GM12878 (cell line): ENCODE measurements at regions not wholly inside any gene's neighbourhood (a gene's known extent, or its start where the extent isn't known, plus 50 kb on each side); places are given as distances from the start of the nearest gene placed in this dataset.

ENCODE experiments used
- ATAC-seq: fragments of 200-7000 bp; cut with Tn5 transposase; 3 replicates; pipeline ENCODE4 v1.9.1; 2020; ENCODE audit warnings: mild to moderate bottlenecking, moderate library complexity
- BruUV-seq: library from RNA; stranded (reverse); fragments of 400-500 nt; replicated peaks from 2 replicates; lab custom pipeline; 2021; lab: Mats Ljungman, UMichigan
- CTCF ChIA-PET: fragments of 300-600 bp; sonication (Branson Sonifier 250); formaldehyde crosslinking; extraction: SDS; loops from one replicate; lab custom pipeline; 2021; ENCODE audit warnings: inconsistent platforms; lab: Yijun Ruan, JAX
- POLR2A ChIA-PET: fragments of 350-600 bp; formaldehyde crosslinking; extraction: SDS; loops from one replicate; lab custom pipeline; 2021; ENCODE audit warnings: inconsistent platforms; lab: Charles Lee
- RAD21 ChIA-PET: fragments of 300-600 bp; sonication (Branson Sonifier 250); formaldehyde crosslinking; loops from one replicate; lab custom pipeline; 2023; ENCODE audit warnings: antibody characterized with exemption; ENCODE audit not compliant: unreplicated experiment; lab: Charles Lee
- SMC1A ChIA-PET: fragments of 300-600 bp; sonication (Branson Sonifier 250); formaldehyde crosslinking; loops from one replicate; lab custom pipeline; 2023; ENCODE audit not compliant: unreplicated experiment, uncharacterized antibody; lab: Charles Lee
- DNase-seq: peaks from one replicate; pipeline ENCODE4 v3.0.0-alpha.2; 2011; ENCODE audit warnings: low read depth, low spot score
- FAIRE-seq: peaks from 3 replicates; lab custom pipeline; 2011; peaks lifted over from hg19 to GRCh38; lab: Jason Lieb, UNC
- H2AFZ ChIP-seq: 2 replicates; pipeline ENCODE4 v1.6.0; 2011; ENCODE audit warnings: low read depth, low read length, control low read depth; ENCODE audit not compliant: control insufficient read depth
- H3K27ac ChIP-seq: 2 replicates; pipeline ENCODE4 v1.5.1; 2011; ENCODE audit warnings: control low read depth; ENCODE audit not compliant: control insufficient read depth, insufficient read depth
- H3K27me3 ChIP-seq, 2 experiments: replicated peaks in 1 of 2; 2 replicates each; pipeline versions ENCODE4 v1.6.0 to v1.6.1; 2011; ENCODE audit warnings: low read length in 1 of 2; ENCODE audit not compliant: control insufficient read depth in 2 of 2, insufficient read depth in 2 of 2
- H3K36me3 ChIP-seq, 2 experiments: 2 replicates each; pipeline ENCODE4 v1.5.1; 2011; ENCODE audit warnings: low read length in 1 of 2; ENCODE audit not compliant: control insufficient read depth in 2 of 2, insufficient read depth in 2 of 2
- H3K4me1 ChIP-seq: 2 replicates; pipeline ENCODE4 v1.6.1; 2011; ENCODE audit warnings: mild to moderate bottlenecking, low read length, moderate library complexity, mixed read lengths; ENCODE audit not compliant: control insufficient read depth, insufficient read depth
- H3K4me2 ChIP-seq: 2 replicates; pipeline ENCODE4 v1.6.0; 2011; ENCODE audit warnings: control low read depth; ENCODE audit not compliant: control insufficient read depth, insufficient read depth
- H3K4me3 ChIP-seq: fragments of 200-600 bp; sonication (generic); 2 replicates; pipeline ENCODE4 v1.5.1; 2016
- H3K79me2 ChIP-seq: 2 replicates; pipeline ENCODE4 v1.6.0; 2011; ENCODE audit warnings: low read length; ENCODE audit not compliant: control insufficient read depth, insufficient read depth
- H3K9ac ChIP-seq: 2 replicates; pipeline ENCODE4 v1.8.0; 2011; ENCODE audit warnings: low read length, control low read depth, mixed read lengths; ENCODE audit not compliant: control insufficient read depth, insufficient read depth
- H3K9me3 ChIP-seq: replicated peaks from 3 replicates; pipeline ENCODE4 v1.5.1; 2011; ENCODE audit warnings: mild to moderate bottlenecking, low read length; ENCODE audit not compliant: control insufficient read depth, insufficient read depth
- H4K20me1 ChIP-seq: 2 replicates; pipeline ENCODE4 v1.6.0; 2011; ENCODE audit not compliant: control insufficient read depth, insufficient read depth
- BMI1 ChIP-seq: fragments of 450-650 bp; IDR thresholded peaks from 2 replicates; pipeline ENCODE4 v1.6.1; 2016; ENCODE audit warnings: mild to moderate bottlenecking, moderate library complexity, borderline replicate concordance
- CHD1 ChIP-seq: IDR thresholded peaks from 2 replicates; pipeline ENCODE4 v1.6.1; 2012; ENCODE audit warnings: low read depth, low read length, improper control_type of control experiment
- CHD2 ChIP-seq: IDR thresholded peaks from 2 replicates; pipeline ENCODE4 v1.6.1; 2011; ENCODE audit warnings: low read depth, low read length, improper control_type of control experiment, borderline replicate concordance
- CHD4 ChIP-seq: fragments of 200-600 bp; sonication (generic); IDR thresholded peaks from 2 replicates; pipeline ENCODE4 v1.6.1; 2016; ENCODE audit warnings: mild to moderate bottlenecking
- FOXM1 ChIP-seq: IDR thresholded peaks from 2 replicates; pipeline ENCODE4 v1.6.1; 2012; ENCODE audit warnings: low read depth, mild to moderate bottlenecking, inconsistent platforms, low read length, moderate library complexity
- HDAC2 ChIP-seq: fragments of 200-600 bp; sonication (generic); IDR thresholded peaks from 2 replicates; pipeline ENCODE4 v1.6.1; 2017
- HDGF ChIP-seq: fragments of 450-650 bp; IDR thresholded peaks from 2 replicates; pipeline ENCODE4 v1.6.1; 2016; ENCODE audit warnings: antibody characterized with exemption
- IKZF1 ChIP-seq: fragments of 450-650 bp; conservative IDR thresholded peaks from 2 replicates; pipeline ENCODE4 v1.6.1; 2017; ENCODE audit warnings: antibody characterized with exemption, mild to moderate bottlenecking
- JUND ChIP-seq: IDR thresholded peaks from 2 replicates; pipeline ENCODE4 v1.6.1; 2012; ENCODE audit warnings: low read depth, mild to moderate bottlenecking, low read length, improper control_type of control experiment, moderate library complexity
- MAX ChIP-seq: IDR thresholded peaks from 2 replicates; pipeline ENCODE4 v1.6.1; 2012; ENCODE audit warnings: low read depth, low read length, improper control_type of control experiment
- PAX5 ChIP-seq: IDR thresholded peaks from 2 replicates; pipeline ENCODE4 v1.6.1; 2011; ENCODE audit warnings: low read depth, low read length, borderline replicate concordance
- PAX8 ChIP-seq: fragments of 450-650 bp; IDR thresholded peaks from 2 replicates; pipeline ENCODE4 v1.6.1; 2017; ENCODE audit warnings: mild to moderate bottlenecking, moderate library complexity
- RCOR1 ChIP-seq: conservative IDR thresholded peaks from 2 replicates; pipeline ENCODE4 v1.6.1; 2012; ENCODE audit warnings: low read depth, low read length, improper control_type of control experiment
- SP1 ChIP-seq: IDR thresholded peaks from one replicate; pipeline ENCODE4 v1.6.1; 2011; ENCODE audit warnings: low read depth, low read length
- ZNF24 ChIP-seq: fragments of 450-650 bp; IDR thresholded peaks from 2 replicates; pipeline ENCODE4 v1.6.1; 2017; ENCODE audit warnings: antibody characterized with exemption, mild to moderate bottlenecking
- WGBS: methylation state at CpG from one replicate; pipeline ENCODE4 v1.1.6; 2016; ENCODE audit warnings: low lambda C conversion rate; ENCODE audit not compliant: insufficient replicate concordance, insufficient coverage; ENCODE audit errors: missing lambda C conversion rate; 5-methylcytosine and 5-hydroxymethylcytosine counted together
- in situ Hi-C: fragments of 300-500 bp; cut with MboI; formaldehyde crosslinking; loops from 9 replicates; pipeline ENCODE4 v1.14.3; 2018; ENCODE audit warnings: mixed read lengths
- intact Hi-C: fragments of 100-400 bp; cut with micrococcal nuclease; formaldehyde crosslinking; loops from one replicate; pipeline ENCODE4 v1.14.2; 2022; ENCODE audit not compliant: unreplicated experiment
- TF ChIP-seq, protein P1 (sequence below): fragments of 150-350 bp; IDR thresholded peaks from 2 replicates; pipeline ENCODE4 v1.6.1; 2016; ENCODE audit warnings: low read depth, low read length
- TF ChIP-seq, protein P2 (sequence below): fragments of 450-650 bp; IDR thresholded peaks from 2 replicates; pipeline ENCODE4 v1.6.1; 2014; ENCODE audit warnings: mild to moderate bottlenecking

DNA sequence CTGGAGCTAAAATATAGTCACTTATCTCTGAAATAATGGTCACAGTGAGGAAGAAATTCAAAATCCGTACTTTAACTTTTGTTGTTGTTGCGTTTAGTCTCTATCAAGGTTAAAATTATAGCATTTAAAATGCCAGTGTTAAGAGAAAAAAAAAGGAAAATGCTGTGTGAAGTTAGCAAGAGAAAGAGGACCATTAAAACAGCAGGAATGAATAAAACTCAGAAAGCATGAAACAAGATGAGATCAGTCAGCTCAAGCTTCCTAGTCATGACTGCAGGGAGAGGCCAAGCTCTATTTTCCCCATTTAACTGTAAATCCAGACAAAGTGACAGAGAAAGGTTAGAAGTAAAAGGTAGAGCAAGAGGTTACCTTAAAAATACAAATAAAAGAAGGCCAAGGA lies 281.7 kb upstream of the ATP5MC3 start:
- TF ChIP-seq RCOR1 (no peak), HDGF (no peak), CHD2 (no peak)
- TF ChIP-seq, protein P1, sequence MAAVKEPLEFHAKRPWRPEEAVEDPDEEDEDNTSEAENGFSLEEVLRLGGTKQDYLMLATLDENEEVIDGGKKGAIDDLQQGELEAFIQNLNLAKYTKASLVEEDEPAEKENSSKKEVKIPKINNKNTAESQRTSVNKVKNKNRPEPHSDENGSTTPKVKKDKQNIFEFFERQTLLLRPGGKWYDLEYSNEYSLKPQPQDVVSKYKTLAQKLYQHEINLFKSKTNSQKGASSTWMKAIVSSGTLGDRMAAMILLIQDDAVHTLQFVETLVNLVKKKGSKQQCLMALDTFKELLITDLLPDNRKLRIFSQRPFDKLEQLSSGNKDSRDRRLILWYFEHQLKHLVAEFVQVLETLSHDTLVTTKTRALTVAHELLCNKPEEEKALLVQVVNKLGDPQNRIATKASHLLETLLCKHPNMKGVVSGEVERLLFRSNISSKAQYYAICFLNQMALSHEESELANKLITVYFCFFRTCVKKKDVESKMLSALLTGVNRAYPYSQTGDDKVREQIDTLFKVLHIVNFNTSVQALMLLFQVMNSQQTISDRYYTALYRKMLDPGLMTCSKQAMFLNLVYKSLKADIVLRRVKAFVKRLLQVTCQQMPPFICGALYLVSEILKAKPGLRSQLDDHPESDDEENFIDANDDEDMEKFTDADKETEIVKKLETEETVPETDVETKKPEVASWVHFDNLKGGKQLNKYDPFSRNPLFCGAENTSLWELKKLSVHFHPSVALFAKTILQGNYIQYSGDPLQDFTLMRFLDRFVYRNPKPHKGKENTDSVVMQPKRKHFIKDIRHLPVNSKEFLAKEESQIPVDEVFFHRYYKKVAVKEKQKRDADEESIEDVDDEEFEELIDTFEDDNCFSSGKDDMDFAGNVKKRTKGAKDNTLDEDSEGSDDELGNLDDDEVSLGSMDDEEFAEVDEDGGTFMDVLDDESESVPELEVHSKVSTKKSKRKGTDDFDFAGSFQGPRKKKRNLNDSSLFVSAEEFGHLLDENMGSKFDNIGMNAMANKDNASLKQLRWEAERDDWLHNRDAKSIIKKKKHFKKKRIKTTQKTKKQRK, result no peak
- TF ChIP-seq, all 136 proteins: peak for 0
- no peak for DNase-seq
- FAIRE-seq, result no peak
- no TSS peak for BruUV-seq
- RAD21 ChIA-PET, result no interaction called here
- 60% methylated on average over 2 of the region's 2 CpGs for WGBS
- no peak overlapping the region for H3K9ac ChIP-seq
- POLR2A ChIA-PET, result no interaction called here
- H3K4me2 ChIP-seq, result no peak overlapping the region
- H3K9me3 ChIP-seq, result no peaks in the 10 kb centered on the region
- intact Hi-C loops, result no loop called here
- H3K79me2 ChIP-seq, result no peaks in the 10 kb centered on the region
- H3K36me3 ChIP-seq, result no peaks in the 10 kb centered on the region
- H3K27me3 ChIP-seq, result no peaks in the 10 kb centered on the region
- ATAC-seq, result no peak
- H3K27ac ChIP-seq, result no peak overlapping the region
- in situ Hi-C loops, result no loop called here
- SMC1A ChIA-PET, result no interaction called here
- no peak overlapping the region for H2AFZ ChIP-seq
- CTCF ChIA-PET, result no interaction called here
- no peak overlapping the region for H3K4me3 ChIP-seq
- H3K4me1 ChIP-seq, result no peaks in the 10 kb centered on the region
- no peaks in the 10 kb centered on the region for H4K20me1 ChIP-seq

DNA sequence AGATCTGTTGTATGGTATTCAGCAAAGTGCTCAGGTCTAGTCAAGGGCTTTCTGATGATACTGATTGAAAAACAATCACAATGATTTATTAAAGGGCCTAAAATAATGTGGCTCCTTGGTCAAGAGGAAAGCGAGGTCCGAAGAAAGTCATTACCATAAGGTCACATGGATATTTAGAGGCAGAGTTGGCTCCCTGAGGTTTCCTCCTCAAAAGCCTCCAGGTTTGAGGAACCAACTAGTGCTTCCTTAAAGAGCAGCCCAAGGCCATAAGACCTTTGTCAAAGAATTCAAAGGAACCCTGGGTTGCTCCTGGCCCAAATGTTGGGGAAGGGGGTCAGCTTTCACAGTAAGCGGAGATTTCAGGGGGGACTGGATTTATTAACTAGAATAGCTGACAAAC lies 280.7 kb upstream of the ATP5MC3 start:
- RAD21 ChIA-PET, result no interaction called here
- Histone ChIP-seq H3K27me3 (no peaks in the 10 kb centered on the region), H3K4me1 (no peaks in the 10 kb centered on the region), H2AFZ (no peak overlapping the region), H3K79me2 (no peaks in the 10 kb centered on the region), H3K36me3 (no peaks in the 10 kb centered on the region), H3K9me3 (no peaks in the 10 kb centered on the region), H3K27ac (no peak overlapping the region), H3K9ac (no peak overlapping the region), H3K4me2 (no peak overlapping the region), H3K4me3 (no peak overlapping the region), H4K20me1 (no peaks in the 10 kb centered on the region)
- 68% methylated on average over 3 of the region's 3 CpGs for WGBS
- CTCF ChIA-PET, result no interaction called here
- no peak for DNase-seq
- no peak for FAIRE-seq
- intact Hi-C loops, result no loop called here
- POLR2A ChIA-PET, result no interaction called here
- in situ Hi-C loops, result no loop called here
- no TSS peak for BruUV-seq
- ATAC-seq, result no peak
- SMC1A ChIA-PET, result no interaction called here
- no peak for TF ChIP-seq FOXM1
- no peak for TF ChIP-seq ZNF24
- TF ChIP-seq CHD1, result no peak
- TF ChIP-seq PAX8, result no peak
- no peak for TF ChIP-seq HDAC2
- TF ChIP-seq JUND, result no peak
- TF ChIP-seq MAX, result no peak
- TF ChIP-seq BMI1, result no peak
- no peak for TF ChIP-seq SP1
- TF ChIP-seq IKZF1, result no peak
- TF ChIP-seq, protein P2, sequence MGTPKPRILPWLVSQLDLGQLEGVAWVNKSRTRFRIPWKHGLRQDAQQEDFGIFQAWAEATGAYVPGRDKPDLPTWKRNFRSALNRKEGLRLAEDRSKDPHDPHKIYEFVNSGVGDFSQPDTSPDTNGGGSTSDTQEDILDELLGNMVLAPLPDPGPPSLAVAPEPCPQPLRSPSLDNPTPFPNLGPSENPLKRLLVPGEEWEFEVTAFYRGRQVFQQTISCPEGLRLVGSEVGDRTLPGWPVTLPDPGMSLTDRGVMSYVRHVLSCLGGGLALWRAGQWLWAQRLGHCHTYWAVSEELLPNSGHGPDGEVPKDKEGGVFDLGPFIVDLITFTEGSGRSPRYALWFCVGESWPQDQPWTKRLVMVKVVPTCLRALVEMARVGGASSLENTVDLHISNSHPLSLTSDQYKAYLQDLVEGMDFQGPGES, result no peak
- no peak for TF ChIP-seq CHD4
- TF ChIP-seq PAX5, result no peak
